ENCODE measurements at regions not wholly inside any gene's neighbourhood (a gene's known extent, or its start where the extent isn't known, plus 50 kb on each side); places are given as distances from the start of the nearest gene placed in this dataset.

- TF ChIP-seq POLR2AphosphoS5 (IDR thresholded peaks at IDR 0.05; ENCODE audit: borderline replicate concordance, low read depth, low read length) (no peak), EZH2 (IDR thresholded peaks at IDR 0.05) (no peak)
Measured at GRCh38 chr22:48407256-48407955, 1420.3 kb downstream of the BRD1 start.
